Dedifferentiated amniotic fluid mesenchymal stem cell (primary cell): ENCODE measurements at regions not wholly inside any gene's neighbourhood (a gene's known extent, or its start where the extent isn't known, plus 50 kb on each side); places are given as distances from the start of the nearest gene placed in this dataset.
"Not testable (repeated sequence)": the region's sequence is repeated elsewhere in the genome, so short reads cannot be mapped to it uniquely, and the experiment has no call there.

ENCODE experiments used
- DNase-seq: peaks from one replicate; pipeline ENCODE4 v3.0.0-alpha.2; 2016; ENCODE audit errors: extremely low spot score

DNA sequence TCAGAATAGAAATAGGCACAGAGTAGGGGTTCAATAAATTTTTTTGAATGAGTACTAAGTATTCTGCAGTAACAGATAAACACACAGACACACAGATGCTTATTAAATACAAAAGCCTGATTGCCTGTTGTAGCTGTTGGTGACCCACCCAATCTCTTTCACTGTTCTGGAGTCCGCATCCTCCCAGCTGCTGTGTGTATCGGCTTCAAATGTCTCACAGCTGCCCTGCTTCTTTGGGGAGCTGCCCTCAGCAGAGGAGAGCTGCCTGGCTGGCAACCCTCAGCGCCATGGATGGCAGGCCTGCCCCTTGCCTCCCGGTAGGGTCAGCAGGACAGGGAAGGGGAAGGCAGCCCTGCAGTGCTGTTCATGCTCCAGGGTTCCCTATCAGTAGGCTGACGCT, 50.5 kb upstream of the PRNP start:
- no peak for DNase-seq

GRCh38 chr20:4635342-4635741, 50.9 kb upstream of the PRNP start:
- no peak for DNase-seq

DNA sequence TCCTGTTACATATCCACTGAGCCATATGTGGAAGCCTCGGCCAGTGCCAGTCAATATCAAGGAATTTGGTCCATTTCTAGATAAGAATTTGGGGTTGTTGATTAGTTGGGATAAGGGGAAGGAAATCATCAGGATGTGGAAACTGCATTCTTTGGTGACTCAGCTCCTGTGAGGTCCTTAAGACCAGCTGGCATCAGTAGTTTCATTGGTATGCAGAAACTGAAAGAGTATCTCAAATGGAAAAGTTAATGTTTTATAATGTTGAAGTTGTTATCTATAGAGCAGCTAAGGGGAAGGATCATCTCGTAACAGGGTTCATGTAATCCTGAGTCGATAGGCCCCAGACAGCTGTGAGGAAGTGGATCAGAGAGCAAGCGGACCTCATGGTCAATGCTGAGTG, 52.5 kb upstream of the PRNP start:
- DNase-seq, result peak; percentile 82

GRCh38 chr20:4633379-4633778, 52.9 kb upstream of the PRNP start:
- DNase-seq, result no peak

- no peak for DNase-seq
Measured at GRCh38 chr20:4632876-4633275, 53.4 kb upstream of the PRNP start.

GRCh38 chr20:4626228-4626627, 60.0 kb upstream of the PRNP start:
- no peak for DNase-seq

- no peak for DNase-seq
Measured at GRCh38 chr20:4625687-4626086, 60.6 kb upstream of the PRNP start.

GRCh38 chr20:4624675-4625336, 61.5 kb upstream of the PRNP start:
- not testable (repeated sequence) for DNase-seq

GRCh38 chr20:4619144-4619543, 67.1 kb upstream of the PRNP start:
- DNase-seq, result not testable (repeated sequence)

- no peak for DNase-seq
Measured at GRCh38 chr20:4617484-4617883, 68.8 kb upstream of the PRNP start.

DNA sequence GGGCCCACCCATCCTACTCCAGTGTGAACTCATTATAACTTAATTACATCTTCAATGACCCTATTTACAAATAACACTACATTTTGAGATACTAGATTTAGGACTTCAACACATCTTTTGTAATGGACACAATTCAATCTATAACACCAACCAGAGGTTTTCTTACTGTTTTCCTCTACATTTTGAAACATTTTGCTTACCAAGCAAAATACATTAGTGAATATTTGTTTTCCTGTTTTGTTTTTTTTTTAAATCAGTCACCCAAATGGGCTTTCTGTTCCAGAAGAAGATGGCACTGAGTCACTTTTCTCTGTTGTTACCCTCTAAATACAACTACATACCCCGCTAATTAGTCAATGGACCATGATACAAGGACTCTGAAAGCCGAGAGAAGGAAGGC, 69.2 kb upstream of the PRNP start:
- DNase-seq, result no peak

GRCh38 chr20:4613718-4614620, 72.3 kb upstream of the PRNP start:
- DNase-seq, result peak; percentile 22

DNA sequence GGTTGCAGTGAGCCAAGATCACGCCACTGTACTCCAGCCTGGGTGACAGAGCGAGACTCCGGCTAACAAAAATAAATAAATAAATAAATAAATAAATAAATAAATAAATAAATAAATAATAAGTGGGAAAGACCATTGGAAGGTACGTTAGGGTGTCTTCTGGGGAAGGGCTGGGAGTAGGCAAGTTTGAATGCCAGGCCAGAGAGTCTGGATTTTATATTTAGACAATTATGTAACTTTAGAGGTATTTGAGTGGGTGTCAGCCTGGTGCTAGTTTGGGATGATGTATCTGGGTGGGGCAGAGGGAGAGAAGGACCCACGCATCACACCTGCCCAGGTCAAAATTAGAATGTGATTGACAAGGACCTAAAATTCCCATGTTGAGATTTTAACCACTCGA, 73.1 kb upstream of the PRNP start:
- DNase-seq, result peak; percentile 40

GRCh38 chr20:4610871-4611270, 75.4 kb upstream of the PRNP start:
- no peak for DNase-seq

- DNase-seq, result no peak
Measured at GRCh38 chr20:4609511-4609910, 76.7 kb upstream of the PRNP start.

- no peak for DNase-seq
Measured at GRCh38 chr20:4608861-4609260, 77.4 kb upstream of the PRNP start.

- DNase-seq, result peak; percentile 73
Measured at GRCh38 chr20:4607287-4607713, 79.0 kb upstream of the PRNP start.

GRCh38 chr20:4606051-4606450, 80.2 kb upstream of the PRNP start:
- DNase-seq, result no peak

DNA sequence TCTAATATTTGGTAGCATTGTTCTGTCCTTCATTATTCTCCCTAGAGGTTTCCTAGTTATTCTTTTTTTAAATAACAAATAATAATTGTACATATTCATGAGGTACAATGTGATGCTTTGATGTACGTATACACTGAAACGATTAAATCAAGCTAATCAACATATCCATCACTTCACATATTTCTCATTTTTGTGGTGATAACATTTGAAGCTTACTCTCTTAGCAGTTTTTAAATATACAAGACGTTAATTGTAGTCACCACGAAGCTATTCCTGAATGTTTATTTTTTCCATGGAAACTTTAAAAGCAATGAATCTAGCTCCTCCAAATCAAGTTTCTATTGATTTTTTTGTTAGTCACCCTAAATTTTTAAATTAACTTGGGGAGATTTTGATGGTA, 81.1 kb upstream of the PRNP start:
- DNase-seq, result no peak

GRCh38 chr20:4604580-4604979, 81.7 kb upstream of the PRNP start:
- DNase-seq, result no peak

GRCh38 chr20:4603724-4604123, 82.5 kb upstream of the PRNP start:
- no peak for DNase-seq

DNA sequence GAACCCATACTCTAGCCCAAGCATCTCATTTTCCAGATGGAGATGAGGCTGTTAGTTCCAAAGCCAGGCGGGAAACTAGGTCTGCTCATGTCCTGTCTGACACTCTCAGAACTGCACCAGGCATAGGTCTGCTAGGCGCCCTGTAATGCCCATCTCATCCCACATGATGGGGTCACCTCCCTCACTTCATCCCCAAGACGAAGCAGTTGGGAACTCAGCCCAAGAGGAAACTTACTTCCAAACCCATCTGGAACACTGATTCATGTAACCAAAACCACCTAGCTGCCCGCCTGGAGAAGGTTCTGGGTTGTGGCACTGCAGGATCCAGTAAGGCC, 84.0 kb upstream of the PRNP start:
- no peak for DNase-seq

DNA sequence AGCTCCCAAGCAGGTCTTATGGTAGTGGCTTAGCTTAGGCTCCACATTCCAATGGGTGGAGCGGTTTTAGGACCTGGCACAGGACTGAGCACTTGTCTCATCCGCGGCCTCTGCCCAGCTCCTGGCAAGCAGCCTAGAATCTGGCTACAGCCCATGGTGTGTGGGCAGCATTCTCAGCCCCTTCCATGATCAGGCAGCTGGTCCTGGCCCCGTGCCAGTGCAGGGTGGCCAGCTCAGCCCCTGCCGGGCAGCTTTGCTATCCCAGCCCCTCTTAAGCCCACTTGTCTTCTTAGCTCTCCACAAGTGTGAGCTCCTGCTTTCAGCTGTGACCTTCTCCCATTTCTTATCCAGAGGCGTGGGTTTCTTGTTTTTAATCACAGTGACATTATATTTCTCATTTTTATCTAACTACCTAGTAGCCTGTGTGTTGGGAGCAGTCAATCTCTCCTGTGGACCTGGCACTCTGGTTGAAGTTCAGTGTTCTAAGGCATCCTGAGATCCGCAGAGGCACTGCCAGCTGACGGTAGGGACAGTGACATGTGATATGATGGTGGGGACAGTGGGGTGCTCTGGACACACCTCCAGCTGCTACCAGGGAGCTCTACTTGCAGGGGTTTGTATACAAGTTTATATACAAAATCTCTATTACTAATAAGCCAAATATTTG, 84.5 kb upstream of the PRNP start:
- no peak for DNase-seq
